ENCODE measurements at regions not wholly inside any gene's neighbourhood (a gene's known extent, or its start where the extent isn't known, plus 50 kb on each side); places are given as distances from the start of the nearest gene placed in this dataset.

DNA sequence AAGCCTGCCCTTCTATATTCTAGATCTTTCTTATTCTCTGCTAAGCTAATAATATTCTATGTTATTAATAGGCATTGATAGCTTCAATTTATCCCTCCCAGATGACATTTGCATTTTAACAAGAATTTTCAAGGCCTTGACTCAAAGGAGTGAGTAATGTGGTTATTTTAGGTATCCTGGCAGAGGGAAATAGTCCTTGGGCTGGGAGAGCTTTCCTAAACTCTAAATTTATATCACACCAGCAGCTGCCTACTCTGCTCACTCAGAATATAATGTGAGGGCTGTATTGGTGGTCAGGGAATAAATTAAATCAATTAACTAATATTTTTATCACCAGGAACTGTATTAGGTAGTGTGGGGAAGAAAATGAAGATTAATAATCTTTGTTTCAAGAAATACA is 74.8 kb upstream of the ADAM23 start:
- no peak for DNase-seq

DNA sequence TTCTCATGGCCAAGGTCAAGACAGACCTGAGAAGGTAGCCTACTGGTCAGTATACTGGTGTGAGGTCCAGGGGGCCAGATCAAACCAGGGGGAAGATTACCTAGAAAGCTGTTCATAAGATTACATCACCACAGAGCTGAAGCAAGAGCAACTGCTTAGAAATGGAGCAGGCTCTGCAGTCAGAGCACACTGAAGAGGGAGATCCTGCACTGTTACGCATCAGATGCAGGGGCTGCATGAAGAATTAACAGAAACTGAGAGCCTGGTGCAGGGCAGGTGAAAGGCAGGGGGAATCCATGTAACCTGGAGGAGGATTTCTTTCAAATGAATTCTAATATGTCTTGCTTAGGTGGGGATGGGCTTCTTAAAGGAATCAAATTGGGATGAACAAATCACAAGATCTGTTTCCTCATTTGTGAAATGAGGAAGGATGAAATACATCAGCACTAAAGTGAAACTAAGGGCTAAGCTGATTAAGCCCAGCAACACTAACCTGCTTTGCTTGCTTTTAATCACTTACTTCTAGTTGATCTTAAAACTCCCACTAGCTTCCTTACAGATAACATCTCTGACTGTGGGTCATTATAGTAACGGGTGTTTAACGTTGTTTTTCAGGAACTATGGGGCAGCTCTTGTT is 74.3 kb upstream of the ADAM23 start:
- DNase-seq: no peak

DNA sequence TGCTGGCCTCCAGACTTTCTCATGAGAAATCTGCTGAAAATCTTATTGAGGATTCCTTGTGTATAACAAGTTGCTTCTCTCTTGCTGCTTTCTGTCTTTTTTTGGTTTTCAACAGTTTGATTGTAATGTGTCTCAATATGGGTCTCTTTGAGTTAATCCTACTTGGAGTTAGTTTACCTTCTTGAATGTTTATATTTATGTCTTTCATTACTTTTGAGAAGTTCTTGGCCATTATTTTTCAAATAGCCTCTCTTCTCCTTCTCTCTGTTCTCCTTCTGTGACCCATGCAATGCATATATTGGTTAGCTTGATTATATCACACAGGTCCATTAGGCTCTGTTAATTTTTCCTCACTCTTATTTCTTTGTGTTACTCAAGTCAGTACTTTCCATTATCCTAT is 67.4 kb upstream of the ADAM23 start:
- no peak for DNase-seq

DNA sequence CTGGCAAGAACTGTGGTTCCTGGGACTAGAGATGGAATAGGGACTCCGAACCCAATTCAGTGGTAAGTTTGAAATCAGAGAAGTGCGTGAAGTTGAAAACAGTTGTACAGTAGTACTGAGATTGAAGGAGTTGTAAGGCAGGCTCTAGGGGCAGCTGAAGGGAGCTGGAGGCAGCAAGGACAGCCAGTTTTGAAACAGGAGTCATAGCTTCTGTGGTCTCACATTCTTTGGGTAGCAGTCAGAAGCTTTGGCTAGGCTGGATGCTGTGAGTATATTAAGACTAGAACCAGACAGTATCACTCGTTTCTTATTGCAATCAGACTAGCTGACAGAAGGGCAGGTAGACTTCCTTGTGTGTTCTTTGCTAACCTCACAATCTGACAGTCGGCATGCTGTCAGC is 64.5 kb upstream of the ADAM23 start:
- DNase-seq: no peak

DNA sequence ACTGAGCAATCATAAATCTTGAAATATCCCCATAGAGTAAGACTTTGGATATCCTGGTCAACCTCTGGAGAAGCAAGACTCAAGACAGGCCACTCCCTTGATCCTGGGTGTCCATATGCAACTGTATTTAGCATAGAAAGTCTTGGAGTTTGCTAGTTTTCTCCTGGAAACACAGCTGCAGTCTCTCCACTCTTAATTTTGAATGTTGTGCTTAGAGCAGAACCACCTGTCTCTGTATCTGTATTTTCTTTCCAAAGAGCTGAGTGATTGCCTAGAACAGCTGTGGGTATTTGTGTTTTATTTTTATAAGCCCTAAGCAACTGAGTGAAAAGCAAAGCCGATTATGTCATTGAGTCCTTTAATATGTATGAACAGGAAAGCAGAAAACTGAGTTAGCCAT is 64.1 kb upstream of the ADAM23 start:
- DNase-seq: no peak

DNA sequence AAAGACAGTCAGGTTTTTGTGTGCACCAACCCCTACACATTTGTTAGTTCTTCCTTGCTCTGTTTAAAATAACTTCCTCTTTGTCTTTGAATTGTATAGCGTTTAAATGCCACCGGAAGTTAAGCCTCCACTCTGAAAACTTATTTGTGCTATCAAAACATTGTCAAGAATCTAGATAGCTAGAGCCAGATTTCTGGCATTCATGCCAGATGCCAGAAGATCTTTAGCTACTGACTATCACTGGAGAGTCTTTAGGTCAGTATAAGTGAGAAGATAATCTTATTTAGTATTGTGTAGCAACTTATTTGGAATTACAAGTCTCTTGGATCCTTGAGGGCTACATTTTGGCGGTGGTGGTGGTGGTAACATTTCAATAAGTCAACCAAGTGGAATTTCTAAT is 63.4 kb upstream of the ADAM23 start:
- no peak for DNase-seq

DNA sequence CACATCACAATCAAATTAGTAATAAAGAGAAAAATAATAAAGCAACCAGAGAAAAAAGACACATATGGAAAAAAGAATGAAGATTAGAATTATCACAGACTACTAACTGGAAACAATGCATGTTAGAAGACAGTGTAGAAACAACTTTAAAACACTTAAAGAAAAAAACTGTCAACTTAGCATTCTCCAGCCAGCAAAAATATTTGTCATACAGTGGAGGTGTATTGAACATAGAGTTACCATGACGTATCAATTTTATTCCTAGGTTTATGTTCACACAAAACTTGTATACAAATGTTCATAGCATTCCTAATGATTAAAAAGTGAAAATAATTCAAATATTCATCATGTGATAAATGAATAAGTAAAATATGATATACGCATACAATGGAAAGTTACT is 61.5 kb upstream of the ADAM23 start:
- no peak for DNase-seq

DNA sequence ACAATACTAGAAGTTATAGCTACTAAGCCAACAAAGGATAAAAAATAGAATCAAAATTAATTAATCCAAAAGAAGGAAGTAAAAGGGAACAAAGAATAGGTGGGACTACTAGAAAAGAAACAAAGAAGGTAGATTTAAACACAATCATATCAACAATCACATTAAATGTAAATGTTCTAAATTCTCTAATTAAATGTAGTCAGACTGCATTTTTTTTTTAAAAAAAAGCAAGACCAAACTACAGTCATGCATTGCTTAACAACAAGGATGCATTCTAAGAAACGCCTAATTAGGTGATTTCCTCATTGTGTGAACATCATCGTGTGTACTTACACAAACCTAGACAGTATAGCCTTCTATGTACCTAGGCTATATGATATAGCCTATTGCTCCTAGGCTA is 59.7 kb upstream of the ADAM23 start:
- DNase-seq: no peak

DNA sequence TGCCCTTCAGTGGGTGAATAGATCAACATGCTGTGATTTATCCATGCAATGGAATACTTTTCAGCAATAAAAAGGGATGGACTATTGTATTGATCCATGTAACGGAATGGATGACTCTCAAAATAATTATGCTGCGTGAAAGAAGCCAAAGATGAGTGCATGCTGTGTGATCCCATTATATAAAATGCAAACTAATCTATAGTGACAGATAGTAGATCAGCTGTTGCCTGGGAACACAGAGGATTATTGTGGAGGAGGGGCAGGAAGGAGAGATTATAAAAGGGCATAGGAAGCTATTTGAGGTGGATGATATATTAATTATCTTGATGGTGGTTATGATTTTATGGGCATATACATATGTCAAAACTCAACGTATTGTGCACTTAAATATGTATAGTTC is 55.5 kb upstream of the ADAM23 start:
- no peak for DNase-seq

DNA sequence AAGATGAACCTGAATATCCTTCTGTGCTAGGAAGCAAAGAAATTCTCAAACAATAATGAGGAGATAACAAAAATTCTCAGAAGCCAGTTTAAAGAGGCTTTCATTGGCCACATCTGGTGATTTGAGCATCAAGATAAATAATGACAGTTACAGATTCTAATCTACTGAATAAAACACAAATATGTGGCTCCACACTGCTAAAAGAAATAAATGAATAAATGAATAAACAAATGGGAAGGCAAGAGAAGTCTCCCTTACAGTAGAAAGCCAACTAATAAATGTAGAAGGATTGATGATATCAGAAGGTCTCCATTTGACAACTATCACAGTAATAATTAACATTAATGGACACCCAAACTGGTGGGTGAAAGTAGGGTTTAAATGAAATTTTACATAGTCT is 54.6 kb upstream of the ADAM23 start:
- no peak for DNase-seq

DNA sequence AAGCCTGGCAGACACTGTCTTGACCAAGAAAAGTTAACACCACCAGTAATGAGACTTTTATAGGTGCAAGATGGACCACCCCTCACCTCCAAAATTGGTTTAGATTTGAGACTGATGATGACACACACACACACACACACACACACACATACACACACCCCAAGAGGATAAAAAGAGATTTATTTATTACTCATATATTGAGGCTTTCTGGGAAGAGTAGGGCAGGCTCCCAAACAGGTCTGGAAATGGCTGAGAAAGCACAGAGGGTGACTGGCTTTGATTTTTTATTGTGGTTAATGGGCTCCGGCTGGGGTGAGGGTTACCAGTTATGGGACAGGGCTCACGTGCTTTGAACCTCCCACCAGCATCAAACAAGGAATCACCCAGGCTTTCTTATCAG is 54.2 kb upstream of the ADAM23 start:
- DNase-seq: no peak

DNA sequence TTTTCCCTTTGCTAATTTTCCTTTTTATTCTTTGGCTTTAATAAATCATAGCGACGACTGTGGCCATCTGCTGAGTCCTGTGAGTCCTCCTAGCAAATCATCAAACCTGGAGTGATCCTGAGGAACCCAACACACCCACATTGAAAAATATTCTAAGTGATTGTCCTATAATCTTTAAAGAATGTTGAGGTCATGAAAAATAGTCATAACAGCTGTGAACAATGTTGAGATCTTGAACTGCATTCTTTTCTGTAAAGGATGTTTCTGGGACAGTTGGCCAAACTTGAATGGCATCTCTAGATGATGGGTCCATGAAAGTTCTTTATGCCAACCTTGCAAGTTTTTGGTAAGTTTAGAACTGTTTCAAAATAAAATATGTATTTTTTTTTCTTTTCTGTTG is 53.2 kb upstream of the ADAM23 start:
- no peak for DNase-seq

DNA sequence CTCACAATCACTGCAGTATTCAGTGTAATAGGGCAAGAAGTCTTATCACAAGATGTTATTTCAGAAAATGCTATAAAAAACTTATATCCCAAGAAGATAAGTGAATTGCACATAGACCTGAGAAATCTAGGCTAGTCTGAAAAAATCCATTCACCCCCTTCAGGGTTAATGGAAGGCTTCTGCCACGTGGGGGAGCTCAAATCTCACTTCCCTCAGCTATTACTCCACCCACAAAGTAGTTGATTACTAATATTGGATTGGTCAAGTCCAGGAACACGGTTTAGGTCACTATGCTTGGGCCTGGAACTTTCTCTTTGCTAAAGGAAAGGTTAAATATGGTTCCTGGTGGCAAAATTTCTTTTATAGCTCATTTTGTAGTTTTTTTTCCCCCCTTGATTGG is 51.2 kb upstream of the ADAM23 start:
- peak; percentile 4 for DNase-seq

Measured in CD4-positive, alpha-beta T cell treated with Interleukin-6 for 4 hours (primary cell).